SK-N-SH (cell line): ENCODE measurements at regions not wholly inside any gene's neighbourhood (a gene's known extent, or its start where the extent isn't known, plus 50 kb on each side); places are given as distances from the start of the nearest gene placed in this dataset.

Experiments used
- CTCF ChIA-PET: fragments of 300-600, 350-600 bp; formaldehyde crosslinking; extraction: SDS; loops from one replicate; lab custom pipeline; 2021; lab: Yijun Ruan, JAX
- POLR2A ChIA-PET: fragments of 350-600 bp; sonication (Branson Sonifier 250); formaldehyde crosslinking; extraction: SDS; loops from one replicate; lab custom pipeline; 2020; ENCODE audit warnings: antibody characterized with exemption, inconsistent platforms; lab: Yijun Ruan, JAX
- DNase-seq: peaks from one replicate; pipeline ENCODE4 v3.0.0; 2012
- H2AFZ ChIP-seq: fragments of 200-600 bp; sonication (generic); 2 replicates; pipeline ENCODE4 v1.8.1; 2016; ENCODE audit warnings: antibody characterized with exemption, mild to moderate bottlenecking, low read depth
- H3F3A ChIP-seq: fragments of 200-600 bp; sonication (generic); replicated peaks from 2 replicates; pipeline ENCODE3; 2016; ENCODE audit warnings: antibody characterized with exemption, mild to moderate bottlenecking; ENCODE audit not compliant: insufficient read depth
- H3K27ac ChIP-seq, 2 experiments: fragments of 200-500 bp in 1 of 2; fragments of 200-600 bp in 1 of 2; sonication (Bioruptor generic) in 1 of 2; sonication (generic), shearing (Covaris generic) in 1 of 2; 2 replicates each; pipeline versions ENCODE4 v1.5.1 to v1.6.1; 2014 to 2016; ENCODE audit warnings: low read depth in 2 of 2, inconsistent platforms in 1 of 2, low read length in 1 of 2, mild to moderate bottlenecking in 1 of 2, mixed read lengths in 1 of 2
- H3K27me3 ChIP-seq: fragments of 200-600 bp; sonication (generic), shearing (Covaris generic); 2 replicates; pipeline ENCODE4 v1.6.1; 2016; ENCODE audit warnings: mixed run types; ENCODE audit not compliant: insufficient read depth
- H3K36me3 ChIP-seq, 2 experiments: fragments of 200-500 bp in 1 of 2; fragments of 200-600 bp in 1 of 2; sonication (Bioruptor generic) in 1 of 2; sonication (generic) in 1 of 2; replicated peaks in 1 of 2; 2 replicates each; pipeline versions ENCODE3 to v1.5.1; 2014 to 2016; ENCODE audit warnings: low read length in 1 of 2, mild to moderate bottlenecking in 1 of 2; ENCODE audit not compliant: insufficient read depth in 2 of 2, control insufficient read depth in 1 of 2
- H3K4me1 ChIP-seq, 2 experiments: fragments of 200-500 bp in 1 of 2; fragments of 200-600 bp in 1 of 2; sonication (Bioruptor generic) in 1 of 2; sonication (generic), shearing (Covaris generic) in 1 of 2; 2 replicates each; pipeline versions ENCODE4 v1.5.1 to v1.6.1; 2014 to 2016; ENCODE audit warnings: low read depth in 1 of 2, low read length in 1 of 2, mixed run types in 1 of 2; ENCODE audit not compliant: insufficient read depth in 2 of 2, control insufficient read depth in 1 of 2
- H3K4me2 ChIP-seq: fragments of 200-600 bp; sonication (generic), shearing (Covaris generic); 2 replicates; pipeline ENCODE4 v1.6.1; 2017; ENCODE audit warnings: mixed run types
- H3K4me3 ChIP-seq, 2 experiments: fragments of 200-500 bp in 1 of 2; fragments of 200-600 bp in 1 of 2; sonication (Bioruptor generic) in 1 of 2; sonication (generic), shearing (Covaris generic) in 1 of 2; 2 replicates each; pipeline versions ENCODE4 v1.5.1 to v1.8.1; 2014 to 2016; ENCODE audit warnings: low read depth in 2 of 2, inconsistent platforms in 1 of 2, low read length in 1 of 2, mild to moderate bottlenecking in 1 of 2, mixed read lengths in 1 of 2, moderate library complexity in 1 of 2
- H3K79me2 ChIP-seq: fragments of 200-600 bp; sonication (generic); 2 replicates; pipeline ENCODE4 v1.8.1; 2017; ENCODE audit warnings: mild to moderate bottlenecking; ENCODE audit not compliant: insufficient read depth
- H3K9ac ChIP-seq: fragments of 200-600 bp; sonication (generic); 2 replicates; pipeline ENCODE4 v1.6.1; 2017; ENCODE audit warnings: mixed run types
- H3K9me2 ChIP-seq: fragments of 200-600 bp; sonication (generic); 2 replicates; pipeline ENCODE4 v1.6.1; 2017; ENCODE audit warnings: mixed run types
- H3K9me3 ChIP-seq: fragments of 200-600 bp; sonication (generic); 2 replicates; pipeline ENCODE4 v1.6.1; 2017; ENCODE audit warnings: mixed run types, mild to moderate bottlenecking, moderate library complexity
- H4K20me1 ChIP-seq: fragments of 200-600 bp; sonication (generic); 2 replicates; pipeline ENCODE4 v1.6.1; 2017; ENCODE audit warnings: mild to moderate bottlenecking, mixed run types; ENCODE audit not compliant: insufficient read depth
- CHD2 ChIP-seq: fragments of 150-350 bp; IDR thresholded peaks from 2 replicates; pipeline ENCODE4 v1.6.1; 2018; ENCODE audit warnings: low read length; ENCODE audit not compliant: partially characterized antibody
- EZH2phosphoT487 ChIP-seq: fragments of 200-600 bp; sonication (generic); IDR thresholded peaks from 2 replicates; pipeline ENCODE4 v1.6.1; 2017; ENCODE audit warnings: low read depth, mixed run types, mild to moderate bottlenecking, antibody characterized with exemption, moderate library complexity, borderline replicate concordance
- FOSL2 ChIP-seq: IDR thresholded peaks from 2 replicates; pipeline ENCODE4 v1.4.0; 2012; ENCODE audit warnings: low read depth, mild to moderate bottlenecking, moderate library complexity, borderline replicate concordance
- FOXM1 ChIP-seq: IDR thresholded peaks from 2 replicates; pipeline ENCODE4 v1.4.0; 2012; ENCODE audit warnings: low read depth, mild to moderate bottlenecking
- GABPA ChIP-seq: IDR thresholded peaks from 2 replicates; pipeline ENCODE4 v1.4.0; 2012; ENCODE audit warnings: low read depth, mild to moderate bottlenecking
- GATA2 ChIP-seq: sonication (generic); formaldehyde crosslinking; IDR thresholded peaks from 2 replicates; pipeline ENCODE4 v1.5.0; 2020; ENCODE audit warnings: mild to moderate bottlenecking, missing genetic modification reagents
- IRF3 ChIP-seq: fragments of 150-350 bp; IDR thresholded peaks from 2 replicates; pipeline ENCODE4 v1.6.1; 2016; ENCODE audit warnings: mild to moderate bottlenecking, low read depth, low read length
- JUND ChIP-seq: IDR thresholded peaks from 2 replicates; pipeline ENCODE4 v1.4.0; 2012
- MAX ChIP-seq: IDR thresholded peaks from 2 replicates; pipeline ENCODE4 v1.4.0; 2012; ENCODE audit warnings: low read depth
- MEF2A ChIP-seq: IDR thresholded peaks from 2 replicates; pipeline ENCODE4 v1.4.0; 2012; ENCODE audit warnings: low read depth, borderline replicate concordance
- MXI1 ChIP-seq: IDR thresholded peaks from 2 replicates; pipeline ENCODE4 v1.6.1; 2012; ENCODE audit warnings: mild to moderate bottlenecking, low read depth, low read length, improper control_type of control experiment
- PBX3 ChIP-seq: IDR thresholded peaks from 2 replicates; pipeline ENCODE4; 2012
- RAD21 ChIP-seq: IDR thresholded peaks from 2 replicates; pipeline ENCODE4 v1.6.1; 2012; ENCODE audit warnings: mild to moderate bottlenecking, low read length
- RCOR1 ChIP-seq: fragments of 150-350 bp; IDR thresholded peaks from 2 replicates; pipeline ENCODE4 v1.6.1; 2017; ENCODE audit warnings: antibody characterized with exemption, low read length
- RFX5 ChIP-seq: IDR thresholded peaks from 2 replicates; pipeline ENCODE4 v1.6.1; 2012; ENCODE audit warnings: mild to moderate bottlenecking, improper control_type of control experiment, low read length
- TAF1 ChIP-seq: IDR thresholded peaks from 2 replicates; pipeline ENCODE4 v1.6.1; 2012; ENCODE audit warnings: low read depth, mild to moderate bottlenecking, low read length, moderate library complexity, borderline replicate concordance
- TCF12 ChIP-seq: IDR thresholded peaks from 2 replicates; pipeline ENCODE4 v1.4.0; 2012
- WGBS: methylation state at CpG from one replicate; pipeline ENCODE4 v1.1.6; 2017; ENCODE audit warnings: low lambda C conversion rate; 5-methylcytosine and 5-hydroxymethylcytosine counted together

GRCh38 chr15:98358971-98359370 lies 289.4 kb upstream of the IGF1R start:
- Histone ChIP-seq H3K9me3 (no peaks in the 10 kb centered on the region), H3K9ac (no peak overlapping the region), H4K20me1 (no peaks in the 10 kb centered on the region), H3K27ac (no peak overlapping the region), H3K36me3 (no peaks in the 10 kb centered on the region), H3F3A (no peaks in the 10 kb centered on the region), H3K4me2 (no peak overlapping the region), H3K4me1 (no peaks in the 10 kb centered on the region), H2AFZ (no peak overlapping the region), H3K9me2 (no peaks in the 10 kb centered on the region), H3K4me3 (no peak overlapping the region), H3K27me3 (no peaks in the 10 kb centered on the region)
- 8% methylated on average over 8 of the region's 8 CpGs for WGBS
- POLR2A ChIA-PET: no interaction called here
- DNase-seq: no peak
- TF ChIP-seq CHD2 (no peak), JUND (no peak), IRF3 (no peak), FOSL2 (no peak), GABPA (no peak), RCOR1 (no peak), GATA2 (CRISPR knock-in tag) (no peak), RFX5 (no peak), RAD21 (no peak), PBX3 (no peak), MEF2A (no peak)
- TF ChIP-seq, all 33 proteins: peak for 0
- H3K79me2 ChIP-seq: no peaks in the 10 kb centered on the region
- CTCF ChIA-PET: no interaction called here

GRCh38 chr15:98363416-98363815 lies 284.9 kb upstream of the IGF1R start:
- POLR2A ChIA-PET: no interaction called here
- H3K36me3 ChIP-seq: no peaks in the 10 kb centered on the region
- no peaks in the 10 kb centered on the region for H3F3A ChIP-seq
- no peak for TF ChIP-seq MAX
- no peak for TF ChIP-seq MXI1
- TF ChIP-seq EZH2phosphoT487: no peak
- no peak for TF ChIP-seq FOXM1
- no peak for TF ChIP-seq JUND
- no peak for TF ChIP-seq GATA2 (CRISPR knock-in tag)
- no peak for TF ChIP-seq TAF1
- TF ChIP-seq TCF12: no peak
- WGBS: 0% methylated on average over 1 of the region's 2 CpGs
- H3K27me3 ChIP-seq: no peaks in the 10 kb centered on the region; the same call in 1 of the 2 replicates
- no peak for DNase-seq
- no peaks in the 10 kb centered on the region for H3K79me2 ChIP-seq
- H3K9me3 ChIP-seq: no peaks in the 10 kb centered on the region
- CTCF ChIA-PET: no interaction called here
- H2AFZ ChIP-seq: 0 out of 2 replicates have a peak overlapping the region, but pooled peaks have one; percentile 35
- H3K9ac ChIP-seq: no peak overlapping the region
- H3K4me2 ChIP-seq: no peak overlapping the region
- no peak overlapping the region for H3K27ac ChIP-seq
- H3K4me1 ChIP-seq: no peaks in the 10 kb centered on the region
- H3K9me2 ChIP-seq: no peaks in the 10 kb centered on the region
- no peaks in the 10 kb centered on the region for H4K20me1 ChIP-seq
- no peak overlapping the region; a peak in 1 of 4 replicates for H3K4me3 ChIP-seq
